Fibroblast of villous mesenchyme (primary cell): ENCODE measurements at regions not wholly inside any gene's neighbourhood (a gene's known extent, or its start where the extent isn't known, plus 50 kb on each side); places are given as distances from the start of the nearest gene placed in this dataset.

Experiments
- DNase-seq: peaks from one replicate; pipeline ENCODE4 v3.0.0-alpha.2; 2010; ENCODE audit warnings: low read depth
- H3K4me3 ChIP-seq: 2 replicates; pipeline ENCODE4 v1.5.1; 2011; ENCODE audit warnings: low read depth, mild to moderate bottlenecking, low read length
- CTCF ChIP-seq: IDR thresholded peaks from 2 replicates; pipeline ENCODE4 v1.5.1; 2012; ENCODE audit warnings: low read depth, mild to moderate bottlenecking, low read length; ENCODE audit not compliant: insufficient read depth

- TF ChIP-seq CTCF = no peak
- no peak overlapping the region for H3K4me3 ChIP-seq
- peak; percentile 93 for DNase-seq
These were observed 168.4 kb downstream of the FASLG start for GRCh38 chr1:172827301-172827700.

- no peak for TF ChIP-seq CTCF
- no peak overlapping the region for H3K4me3 ChIP-seq
- no peak for DNase-seq
These were observed 168.9 kb downstream of the FASLG start for GRCh38 chr1:172827841-172828240.

GRCh38 chr1:172832006-172832725 is 173.3 kb downstream of the FASLG start:
- DNase-seq = no peak
- no peak for TF ChIP-seq CTCF
- H3K4me3 ChIP-seq = no peak overlapping the region

GRCh38 chr1:172833954-172834353 is 175.1 kb downstream of the FASLG start:
- DNase-seq = no peak
- TF ChIP-seq CTCF = no peak

GRCh38 chr1:172834609-172835008 is 175.7 kb downstream of the FASLG start:
- no peak for TF ChIP-seq CTCF
- no peak for DNase-seq
- no peak overlapping the region for H3K4me3 ChIP-seq

More at GRCh38 chr1:172833954-172834353, 175.1 kb downstream of the FASLG start:
- no peak overlapping the region for H3K4me3 ChIP-seq

GRCh38 chr1:172835834-172836233 is 176.9 kb downstream of the FASLG start:
- H3K4me3 ChIP-seq = no peak overlapping the region
- TF ChIP-seq CTCF = no peak
- no peak for DNase-seq
